ENCODE measurements at regions not wholly inside any gene's neighbourhood (a gene's known extent, or its start where the extent isn't known, plus 50 kb on each side); places are given as distances from the start of the nearest gene placed in this dataset.

DNA sequence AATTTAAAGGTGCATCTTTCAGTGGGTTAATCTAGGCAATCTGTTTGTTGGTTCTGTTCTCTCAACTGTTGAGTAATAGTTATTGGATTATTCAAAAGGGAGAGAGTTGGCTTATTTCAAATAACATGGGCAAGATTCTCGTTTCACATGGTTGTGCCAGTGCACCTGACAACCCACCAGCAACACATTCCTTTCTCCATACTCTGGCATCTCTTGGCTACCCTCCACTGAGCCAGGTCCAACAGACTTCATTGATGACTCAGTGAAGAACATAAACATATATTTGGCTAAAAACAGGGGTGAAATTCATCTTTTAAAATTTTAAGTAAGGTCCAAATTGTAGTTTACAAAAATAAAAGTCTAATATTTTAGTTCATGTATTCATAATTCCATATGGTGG lies 967.2 kb downstream of the RPA4 start:
- Histone ChIP-seq H3K27me3 (ENCODE audit: insufficient read depth, low read length) (no peaks in the 10 kb centered on the region), H4K20me1 (ENCODE audit: insufficient read depth, low read length) (no peaks in the 10 kb centered on the region), H2AFZ (ENCODE audit: low read length) (no peak overlapping the region), H3K79me2 (ENCODE audit: insufficient read depth, low read length) (no peaks in the 10 kb centered on the region), H3K9me3 (ENCODE audit: low read length) (no peaks in the 10 kb centered on the region), H3K4me1 (ENCODE audit: insufficient read depth, low read length, severe bottlenecking) (no peaks in the 10 kb centered on the region), H3K9me2 (ENCODE audit: low read depth, low read length) (no peaks in the 10 kb centered on the region), H3K36me3 (ENCODE audit: insufficient read depth, low read length) (no peaks in the 10 kb centered on the region), H3K9ac (ENCODE audit: low read length) (no peak overlapping the region), H3K4me3 (ENCODE audit: low read depth, low read length, poor library complexity, severe bottlenecking) (no peak overlapping the region), H3F3A (ENCODE audit: insufficient read depth, low read length) (no peaks in the 10 kb centered on the region), H3K4me2 (ENCODE audit: low read length) (no peak overlapping the region), H3K27ac (ENCODE audit: low read depth, low read length, poor library complexity, severe bottlenecking) (no peak overlapping the region)
- no peak for TF ChIP-seq EZH2 (IDR thresholded peaks at IDR 0.05; ENCODE audit: borderline replicate concordance, low read length)
- TF ChIP-seq, protein P1, sequence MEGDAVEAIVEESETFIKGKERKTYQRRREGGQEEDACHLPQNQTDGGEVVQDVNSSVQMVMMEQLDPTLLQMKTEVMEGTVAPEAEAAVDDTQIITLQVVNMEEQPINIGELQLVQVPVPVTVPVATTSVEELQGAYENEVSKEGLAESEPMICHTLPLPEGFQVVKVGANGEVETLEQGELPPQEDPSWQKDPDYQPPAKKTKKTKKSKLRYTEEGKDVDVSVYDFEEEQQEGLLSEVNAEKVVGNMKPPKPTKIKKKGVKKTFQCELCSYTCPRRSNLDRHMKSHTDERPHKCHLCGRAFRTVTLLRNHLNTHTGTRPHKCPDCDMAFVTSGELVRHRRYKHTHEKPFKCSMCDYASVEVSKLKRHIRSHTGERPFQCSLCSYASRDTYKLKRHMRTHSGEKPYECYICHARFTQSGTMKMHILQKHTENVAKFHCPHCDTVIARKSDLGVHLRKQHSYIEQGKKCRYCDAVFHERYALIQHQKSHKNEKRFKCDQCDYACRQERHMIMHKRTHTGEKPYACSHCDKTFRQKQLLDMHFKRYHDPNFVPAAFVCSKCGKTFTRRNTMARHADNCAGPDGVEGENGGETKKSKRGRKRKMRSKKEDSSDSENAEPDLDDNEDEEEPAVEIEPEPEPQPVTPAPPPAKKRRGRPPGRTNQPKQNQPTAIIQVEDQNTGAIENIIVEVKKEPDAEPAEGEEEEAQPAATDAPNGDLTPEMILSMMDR (IDR thresholded peaks at IDR 0.05; ENCODE audit: low read length), result no peak

DNA sequence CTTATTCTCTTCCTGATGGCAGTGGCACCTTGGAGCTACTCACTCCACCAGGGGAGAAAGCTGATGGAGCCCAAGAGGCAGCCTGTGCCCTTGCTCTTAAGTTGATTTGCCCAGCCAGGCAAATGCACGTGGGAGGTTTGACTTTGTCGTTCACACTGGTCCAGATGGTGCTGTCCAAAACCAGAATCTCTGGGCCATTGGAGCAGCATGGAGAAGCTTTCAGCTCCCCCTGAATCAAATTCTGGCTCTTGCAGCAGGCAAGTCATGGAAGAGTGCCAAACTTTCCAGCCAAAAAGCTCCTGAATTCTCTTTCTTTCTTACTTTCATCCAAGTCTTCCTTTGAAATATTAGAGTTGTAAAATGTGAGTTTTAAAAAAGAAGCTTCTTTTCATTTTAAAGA lies 970.4 kb downstream of the RPA4 start:
- no peak overlapping the region for H3K27ac ChIP-seq (ENCODE audit: low read depth, low read length, poor library complexity, severe bottlenecking)
- no peaks in the 10 kb centered on the region for H4K20me1 ChIP-seq (ENCODE audit: insufficient read depth, low read length)
- no peak overlapping the region for H2AFZ ChIP-seq (ENCODE audit: low read length)
- no peak for TF ChIP-seq EZH2 (IDR thresholded peaks at IDR 0.05; ENCODE audit: borderline replicate concordance, low read length)
- TF ChIP-seq, protein P1 (IDR thresholded peaks at IDR 0.05; ENCODE audit: low read length), result no peak
- H3K4me3 ChIP-seq (ENCODE audit: low read depth, low read length, poor library complexity, severe bottlenecking), result no peak overlapping the region
- H3K36me3 ChIP-seq (ENCODE audit: insufficient read depth, low read length), result no peaks in the 10 kb centered on the region
- H3K27me3 ChIP-seq (ENCODE audit: insufficient read depth, low read length), result no peaks in the 10 kb centered on the region
- no peaks in the 10 kb centered on the region for H3K79me2 ChIP-seq (ENCODE audit: insufficient read depth, low read length)
- no peak overlapping the region for H3K4me2 ChIP-seq (ENCODE audit: low read length)
- no peak overlapping the region for H3K9ac ChIP-seq (ENCODE audit: low read length)
- H3K9me2 ChIP-seq (ENCODE audit: low read depth, low read length), result no peaks in the 10 kb centered on the region
- no peaks in the 10 kb centered on the region for H3K9me3 ChIP-seq (ENCODE audit: low read length)
- no peaks in the 10 kb centered on the region for H3F3A ChIP-seq (ENCODE audit: insufficient read depth, low read length)
- no peaks in the 10 kb centered on the region for H3K4me1 ChIP-seq (ENCODE audit: insufficient read depth, low read length, severe bottlenecking)

DNA sequence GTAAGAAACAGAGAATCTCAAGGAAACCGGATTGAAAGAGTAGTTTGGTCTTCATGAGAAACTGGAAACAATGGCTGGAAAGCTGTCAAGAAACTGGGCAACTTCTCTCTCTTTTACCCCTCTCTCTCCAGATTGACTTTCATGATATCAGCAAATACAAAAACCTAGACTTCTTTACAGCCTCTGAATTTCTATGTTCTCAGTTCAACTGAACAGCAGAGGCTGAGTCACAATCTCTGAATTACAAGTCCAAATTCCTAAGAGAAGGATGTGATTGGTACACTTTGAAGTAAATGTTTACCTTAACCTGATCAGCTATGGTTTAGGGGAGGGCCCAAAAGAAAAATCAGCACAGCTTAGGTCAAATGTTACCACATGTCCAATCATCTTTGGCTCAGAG lies 974.9 kb downstream of the RPA4 start:
- no peak overlapping the region for H3K27ac ChIP-seq (ENCODE audit: low read depth, low read length, poor library complexity, severe bottlenecking)
- H4K20me1 ChIP-seq (ENCODE audit: insufficient read depth, low read length), result no peaks in the 10 kb centered on the region
- no peak overlapping the region for H3K9ac ChIP-seq (ENCODE audit: low read length)
- no peak overlapping the region for H3K4me3 ChIP-seq (ENCODE audit: low read depth, low read length, poor library complexity, severe bottlenecking)
- H3K27me3 ChIP-seq (ENCODE audit: insufficient read depth, low read length), result no peaks in the 10 kb centered on the region
- H3K79me2 ChIP-seq (ENCODE audit: insufficient read depth, low read length), result no peaks in the 10 kb centered on the region
- no peaks in the 10 kb centered on the region for H3K4me1 ChIP-seq (ENCODE audit: insufficient read depth, low read length, severe bottlenecking)
- no peaks in the 10 kb centered on the region for H3K9me2 ChIP-seq (ENCODE audit: low read depth, low read length)
- H3F3A ChIP-seq (ENCODE audit: insufficient read depth, low read length), result no peaks in the 10 kb centered on the region
- no peaks in the 10 kb centered on the region for H3K9me3 ChIP-seq (ENCODE audit: low read length)
- no peak overlapping the region for H3K4me2 ChIP-seq (ENCODE audit: low read length)
- H2AFZ ChIP-seq (ENCODE audit: low read length), result no peak overlapping the region
- H3K36me3 ChIP-seq (ENCODE audit: insufficient read depth, low read length), result no peaks in the 10 kb centered on the region
- TF ChIP-seq, protein P1 (IDR thresholded peaks at IDR 0.05; ENCODE audit: low read length), result no peak
- TF ChIP-seq EZH2 (IDR thresholded peaks at IDR 0.05; ENCODE audit: borderline replicate concordance, low read length), result no peak
